OCI-LY3 (cell line): ENCODE measurements at regions not wholly inside any gene's neighbourhood (a gene's known extent, or its start where the extent isn't known, plus 50 kb on each side); places are given as distances from the start of the nearest gene placed in this dataset.
A peak's percentile ranks its signal among the peaks of the same experiment; 100 is the strongest.
"Not testable (repeated sequence)": the region's sequence is repeated elsewhere in the genome, so short reads cannot be mapped to it uniquely, and the experiment has no call there.

ENCODE experiments used
- H2AFZ ChIP-seq: fragments of 200-600, 300-600 bp; shearing (Covaris generic); 2 replicates; pipeline ENCODE4 v1.6.0; 2014; ENCODE audit warnings: antibody characterized with exemption, low read depth, low read length
- H3K27ac ChIP-seq: fragments of 200-600, 300-600 bp; sonication (generic); 2 replicates; pipeline ENCODE4 v1.5.1; 2014; ENCODE audit warnings: mild to moderate bottlenecking, low read length, moderate library complexity, mixed read lengths
- H3K27me3 ChIP-seq: fragments of 200-600, 300-600 bp; sonication (generic); 2 replicates; pipeline ENCODE4 v1.6.1; 2014; ENCODE audit warnings: low read depth, low read length, mixed read lengths
- H3K36me3 ChIP-seq: fragments of 200-600, 300-600 bp; sonication (generic); replicated peaks from 2 replicates; pipeline ENCODE3; 2014; ENCODE audit warnings: low read depth, low read length, mixed read lengths
- H3K4me1 ChIP-seq: fragments of 300-600, 200-600 bp; sonication (generic); 2 replicates; pipeline ENCODE4 v1.6.1; 2014; ENCODE audit warnings: low read length, mixed read lengths
- H3K4me2 ChIP-seq: fragments of 200-600, 300-600 bp; sonication (generic); 2 replicates; pipeline ENCODE4 v1.6.1; 2014; ENCODE audit warnings: low read length, mixed read lengths
- H3K4me3 ChIP-seq: fragments of 300-600, 200-600 bp; sonication (generic); 2 replicates; pipeline ENCODE4 v1.5.1; 2014; ENCODE audit warnings: antibody characterized with exemption, mild to moderate bottlenecking, low read length, moderate library complexity
- H3K79me2 ChIP-seq: fragments of 300-600, 200-600 bp; shearing (Covaris generic); 2 replicates; pipeline ENCODE4 v1.6.1; 2014; ENCODE audit warnings: mild to moderate bottlenecking, low read length, mixed read lengths
- H3K9ac ChIP-seq: fragments of 300-600, 200-600 bp; shearing (Covaris generic); 2 replicates; pipeline ENCODE4 v1.6.0; 2014; ENCODE audit warnings: mild to moderate bottlenecking, low read length, moderate library complexity
- H3K9me3 ChIP-seq: fragments of 200-600, 300-600 bp; shearing (Covaris generic); 2 replicates; pipeline ENCODE4 v1.6.1; 2014; ENCODE audit warnings: low read length, mixed read lengths; ENCODE audit not compliant: insufficient read depth
- H4K20me1 ChIP-seq: fragments of 200-600, 300-600 bp; sonication (generic); 2 replicates; pipeline ENCODE4 v1.6.1; 2016; ENCODE audit warnings: low read length, mixed read lengths; ENCODE audit not compliant: insufficient read depth
- EZH2phosphoT487 ChIP-seq: fragments of 200-600 bp; shearing (Covaris generic); IDR thresholded peaks from 2 replicates; pipeline ENCODE4 v1.6.1; 2018; ENCODE audit warnings: antibody characterized with exemption, mixed run types, low read depth
- TF ChIP-seq, protein P1 (sequence below): fragments of 200-600, 300-600 bp; sonication (generic); IDR thresholded peaks from 2 replicates; pipeline ENCODE4 v1.5.1; 2014; ENCODE audit warnings: antibody characterized with exemption, low read length, low read depth

DNA sequence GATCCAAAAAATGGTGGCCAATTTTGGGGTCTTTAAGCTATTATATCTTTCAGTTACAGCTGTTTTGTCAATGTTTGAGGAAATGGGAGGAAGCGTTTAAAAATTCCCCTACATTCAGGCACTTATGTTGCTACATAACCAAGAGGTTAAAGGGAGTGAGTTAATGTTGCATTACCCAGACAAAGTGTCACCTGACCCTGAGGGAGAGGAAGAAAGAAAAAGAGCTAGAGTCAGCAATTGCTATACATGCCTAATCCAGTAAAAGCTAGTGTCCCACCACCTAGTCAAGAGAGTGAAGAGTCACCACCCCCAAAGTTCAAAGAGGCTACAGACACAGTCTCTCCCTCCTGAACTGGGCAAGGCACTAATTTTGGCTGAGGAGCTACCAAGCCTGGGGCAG is 69.5 kb upstream of the ZNF92 start:
- TF ChIP-seq, protein P1, sequence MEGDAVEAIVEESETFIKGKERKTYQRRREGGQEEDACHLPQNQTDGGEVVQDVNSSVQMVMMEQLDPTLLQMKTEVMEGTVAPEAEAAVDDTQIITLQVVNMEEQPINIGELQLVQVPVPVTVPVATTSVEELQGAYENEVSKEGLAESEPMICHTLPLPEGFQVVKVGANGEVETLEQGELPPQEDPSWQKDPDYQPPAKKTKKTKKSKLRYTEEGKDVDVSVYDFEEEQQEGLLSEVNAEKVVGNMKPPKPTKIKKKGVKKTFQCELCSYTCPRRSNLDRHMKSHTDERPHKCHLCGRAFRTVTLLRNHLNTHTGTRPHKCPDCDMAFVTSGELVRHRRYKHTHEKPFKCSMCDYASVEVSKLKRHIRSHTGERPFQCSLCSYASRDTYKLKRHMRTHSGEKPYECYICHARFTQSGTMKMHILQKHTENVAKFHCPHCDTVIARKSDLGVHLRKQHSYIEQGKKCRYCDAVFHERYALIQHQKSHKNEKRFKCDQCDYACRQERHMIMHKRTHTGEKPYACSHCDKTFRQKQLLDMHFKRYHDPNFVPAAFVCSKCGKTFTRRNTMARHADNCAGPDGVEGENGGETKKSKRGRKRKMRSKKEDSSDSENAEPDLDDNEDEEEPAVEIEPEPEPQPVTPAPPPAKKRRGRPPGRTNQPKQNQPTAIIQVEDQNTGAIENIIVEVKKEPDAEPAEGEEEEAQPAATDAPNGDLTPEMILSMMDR, result no peak
- no peak for TF ChIP-seq EZH2phosphoT487
- Histone ChIP-seq H3K27me3 (no peaks in the 10 kb centered on the region), H3K9ac (no peak overlapping the region), H3K4me2 (no peak overlapping the region), H3K36me3 (no peaks in the 10 kb centered on the region), H3K9me3 (no peaks in the 10 kb centered on the region), H3K4me3 (no peak overlapping the region), H4K20me1 (no peaks in the 10 kb centered on the region), H3K27ac (no peak overlapping the region), H2AFZ (peak overlapping the region; percentile 33; the same call in 1 of the 2 replicates), H3K79me2 (no peaks in the 10 kb centered on the region), H3K4me1 (peaks cover 7% of the 10 kb centered on the region)

DNA sequence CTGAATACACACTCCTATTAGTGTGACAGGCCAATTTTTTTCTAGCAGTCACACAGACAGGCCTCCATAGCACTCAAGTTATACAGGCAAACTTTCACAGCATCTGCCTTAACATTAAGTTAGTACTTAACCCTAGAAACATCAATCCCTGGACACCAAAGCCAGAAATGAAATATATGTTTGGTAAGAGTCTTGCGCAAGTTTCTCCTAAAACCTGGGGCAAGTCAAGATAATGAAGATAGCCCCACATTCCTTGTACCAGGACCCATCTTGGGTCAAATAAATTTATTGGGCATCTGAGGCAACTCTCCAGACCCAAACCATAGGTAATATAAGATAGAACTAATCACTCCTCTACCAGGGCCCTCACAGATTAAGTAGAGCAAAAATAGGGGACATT is 70.8 kb upstream of the ZNF92 start:
- Histone ChIP-seq H3K27ac (no peak overlapping the region), H3K27me3 (no peaks in the 10 kb centered on the region)

DNA sequence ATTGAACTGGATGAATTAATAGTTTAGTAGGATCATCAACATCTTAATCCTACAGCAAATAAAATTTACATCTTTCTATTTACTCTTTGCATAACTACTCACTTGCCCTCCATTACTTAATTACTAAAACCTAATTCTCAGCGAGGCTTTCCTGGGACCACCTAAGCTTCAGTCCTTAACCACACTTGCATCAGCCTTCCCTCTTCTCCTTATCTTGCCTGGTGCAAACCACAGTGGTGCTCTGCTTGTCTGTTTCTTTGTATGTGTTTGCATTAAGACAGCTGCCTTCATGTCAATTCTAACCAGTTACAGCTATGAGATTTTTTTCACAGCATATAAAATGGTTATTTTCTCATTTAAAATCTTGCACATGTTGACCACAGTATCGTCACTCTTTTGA is 72.6 kb upstream of the ZNF92 start:
- Histone ChIP-seq H3K4me1 (peaks cover 7% of the 10 kb centered on the region), H3K9ac (no peak overlapping the region; the same call in 1 of the 2 replicates), H3K9me3 (no peaks in the 10 kb centered on the region), H3K27ac (no peak overlapping the region), H3K79me2 (no peaks in the 10 kb centered on the region), H2AFZ (no peak overlapping the region), H3K27me3 (no peaks in the 10 kb centered on the region), H3K4me3 (no peak overlapping the region), H3K4me2 (no peak overlapping the region), H4K20me1 (no peaks in the 10 kb centered on the region), H3K36me3 (no peaks in the 10 kb centered on the region)
- TF ChIP-seq EZH2phosphoT487, result no peak
- TF ChIP-seq, protein P1, result no peak

More for the DNA sequence above, 70.8 kb upstream of the ZNF92 start:
- no peak for TF ChIP-seq EZH2phosphoT487
- TF ChIP-seq, protein P1, result no peak
- H4K20me1 ChIP-seq, result no peaks in the 10 kb centered on the region
- H3K4me3 ChIP-seq, result no peak overlapping the region
- H3K9ac ChIP-seq, result no peak overlapping the region
- no peak overlapping the region for H3K4me2 ChIP-seq
- H3K4me1 ChIP-seq, result peaks cover 7% of the 10 kb centered on the region
- H3K79me2 ChIP-seq, result no peaks in the 10 kb centered on the region
- no peaks in the 10 kb centered on the region for H3K9me3 ChIP-seq
- no peaks in the 10 kb centered on the region for H3K36me3 ChIP-seq
- H2AFZ ChIP-seq, result no peak overlapping the region

DNA sequence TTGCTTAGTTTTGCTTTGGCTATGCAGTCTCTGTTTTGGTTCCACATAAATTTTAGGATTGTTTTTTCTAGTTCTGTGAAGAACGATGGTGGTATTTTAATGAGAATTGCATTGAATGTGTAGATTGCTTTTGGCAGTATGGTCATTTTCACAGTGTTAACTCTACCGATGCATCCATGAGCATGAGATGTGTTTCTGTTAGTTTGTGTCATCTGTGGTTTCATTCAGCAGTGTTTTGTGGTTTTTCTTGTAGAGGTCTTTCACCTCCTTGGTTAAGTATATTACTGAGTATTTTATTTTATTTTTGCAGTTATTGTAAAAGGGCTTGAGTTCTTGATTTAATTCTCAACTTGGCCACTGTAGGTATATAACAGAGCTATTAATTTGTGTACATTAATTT is 78.2 kb upstream of the ZNF92 start:
- H3K4me1 ChIP-seq, result no peaks in the 10 kb centered on the region
- no peak overlapping the region for H3K9ac ChIP-seq
- H2AFZ ChIP-seq, result no peak overlapping the region
- no peaks in the 10 kb centered on the region for H3K36me3 ChIP-seq
- no peak overlapping the region for H3K4me2 ChIP-seq
- no peak overlapping the region for H3K4me3 ChIP-seq
- no peaks in the 10 kb centered on the region for H3K27me3 ChIP-seq
- no peak for TF ChIP-seq EZH2phosphoT487
- TF ChIP-seq, protein P1, result no peak
- H4K20me1 ChIP-seq, result no peaks in the 10 kb centered on the region
- no peaks in the 10 kb centered on the region for H3K9me3 ChIP-seq
- H3K27ac ChIP-seq, result no peak overlapping the region
- H3K79me2 ChIP-seq, result no peaks in the 10 kb centered on the region

DNA sequence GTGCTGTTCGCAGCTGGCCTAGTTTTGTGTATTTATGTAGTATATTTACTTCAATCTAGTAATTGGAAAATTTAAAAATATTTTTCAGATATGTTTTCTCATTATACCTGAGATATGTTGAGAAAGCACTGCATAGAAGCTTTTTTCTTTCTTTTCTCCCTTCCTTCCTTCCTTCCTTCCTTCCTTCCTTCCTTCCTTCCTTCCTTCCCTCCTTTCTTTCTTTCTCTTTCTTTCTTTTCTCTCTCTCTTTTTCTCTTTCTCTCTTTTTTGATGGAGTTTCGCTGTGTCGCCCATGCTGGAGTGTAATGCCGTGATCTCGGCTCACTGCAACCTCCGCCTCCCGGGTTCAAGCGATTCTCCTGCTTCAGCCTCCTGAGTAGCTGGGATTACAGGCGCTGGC is 83.3 kb upstream of the ZNF92 start:
- H3K36me3 ChIP-seq, H3K9ac ChIP-seq, H3K79me2 ChIP-seq, H3K9me3 ChIP-seq, H4K20me1 ChIP-seq, H3K27ac ChIP-seq, H2AFZ ChIP-seq, H3K27me3 ChIP-seq, H3K4me3 ChIP-seq, H3K4me1 ChIP-seq, H3K4me2 ChIP-seq: not testable (repeated sequence)
